ENCODE measurements at regions not wholly inside any gene's neighbourhood (a gene's known extent, or its start where the extent isn't known, plus 50 kb on each side); places are given as distances from the start of the nearest gene placed in this dataset.
"Not testable (repeated sequence)": the region's sequence is repeated elsewhere in the genome, so short reads cannot be mapped to it uniquely, and the experiment has no call there.

GRCh38 chr14:106770158-106770672, 1243.8 kb downstream of the TMEM121 start:
- DNase-seq = not testable (repeated sequence)

- not testable (repeated sequence) for DNase-seq
Observed at GRCh38 chr14:106774889-106775480, 1248.6 kb downstream of the TMEM121 start.

- DNase-seq = no peak
Observed at GRCh38 chr14:106776395-106776983, 1250.1 kb downstream of the TMEM121 start.

- DNase-seq = no peak
Observed at GRCh38 chr14:106778986-106779385, 1252.6 kb downstream of the TMEM121 start.

- DNase-seq = no peak
Observed at GRCh38 chr14:106786697-106787096, 1260.3 kb downstream of the TMEM121 start.

GRCh38 chr14:106787626-106788025, 1261.2 kb downstream of the TMEM121 start:
- no peak for DNase-seq

- DNase-seq = no peak
Observed at GRCh38 chr14:106788534-106788933, 1262.2 kb downstream of the TMEM121 start.

- no peak for DNase-seq
Observed at GRCh38 chr14:106789318-106789717, 1262.9 kb downstream of the TMEM121 start.

- DNase-seq = no peak
Observed at GRCh38 chr14:106790189-106791036, 1264.0 kb downstream of the TMEM121 start.

GRCh38 chr14:106792543-106792942, 1266.2 kb downstream of the TMEM121 start:
- DNase-seq = no peak

- DNase-seq = not testable (repeated sequence)
Observed at GRCh38 chr14:106798166-106798565, 1271.8 kb downstream of the TMEM121 start.

- no peak for DNase-seq
Observed at GRCh38 chr14:106802413-106803364, 1276.3 kb downstream of the TMEM121 start.

- DNase-seq = no peak
Observed at GRCh38 chr14:106803379-106803778, 1277.0 kb downstream of the TMEM121 start.

- no peak for DNase-seq
Observed at GRCh38 chr14:106807493-106807892, 1281.1 kb downstream of the TMEM121 start.

GRCh38 chr14:106808458-106808857, 1282.1 kb downstream of the TMEM121 start:
- no peak for DNase-seq

GRCh38 chr14:106808907-106809306, 1282.5 kb downstream of the TMEM121 start:
- DNase-seq = no peak

GRCh38 chr14:106809615-106810014, 1283.2 kb downstream of the TMEM121 start:
- DNase-seq = no peak

- not testable (repeated sequence) for DNase-seq
Observed at GRCh38 chr14:106810168-106810567, 1283.8 kb downstream of the TMEM121 start.

GRCh38 chr14:106811162-106811561, 1284.8 kb downstream of the TMEM121 start:
- DNase-seq = no peak

GRCh38 chr14:106812788-106813476, 1286.5 kb downstream of the TMEM121 start:
- no peak for DNase-seq

GRCh38 chr14:106813477-106813823, 1287.1 kb downstream of the TMEM121 start:
- no peak for DNase-seq

Measured in left kidney (tissue), 1 donor.